ENCODE measurements at regions not wholly inside any gene's neighbourhood (a gene's known extent, or its start where the extent isn't known, plus 50 kb on each side); places are given as distances from the start of the nearest gene placed in this dataset.
"Not testable (repeated sequence)": the region's sequence is repeated elsewhere in the genome, so short reads cannot be mapped to it uniquely, and the experiment has no call there.

- DNase-seq: peak; percentile 43
Observed at GRCh38 chr14:83975841-83976770, 1553.8 kb upstream of the FLRT2 start.

- no peak for DNase-seq
Observed at GRCh38 chr14:83977583-83977982, 1552.4 kb upstream of the FLRT2 start.

- not testable (repeated sequence) for DNase-seq
Observed at GRCh38 chr14:83981676-83982258, 1548.2 kb upstream of the FLRT2 start.

GRCh38 chr14:83988275-83988674 lies 1541.7 kb upstream of the FLRT2 start:
- no peak for DNase-seq

- DNase-seq: no peak
Observed at GRCh38 chr14:83991666-83992065, 1538.3 kb upstream of the FLRT2 start.

GRCh38 chr14:83992857-83993256 lies 1537.1 kb upstream of the FLRT2 start:
- DNase-seq: no peak

GRCh38 chr14:83993545-83993944 lies 1536.4 kb upstream of the FLRT2 start:
- no peak for DNase-seq

GRCh38 chr14:83994020-83994419 lies 1535.9 kb upstream of the FLRT2 start:
- DNase-seq: no peak

GRCh38 chr14:84001023-84001422 lies 1528.9 kb upstream of the FLRT2 start:
- DNase-seq: no peak

- no peak for DNase-seq
Observed at GRCh38 chr14:84003346-84003745, 1526.6 kb upstream of the FLRT2 start.

GRCh38 chr14:84006643-84007155 lies 1523.2 kb upstream of the FLRT2 start:
- DNase-seq: no peak

- no peak for DNase-seq
Observed at GRCh38 chr14:84013424-84013823, 1516.5 kb upstream of the FLRT2 start.

- no peak for DNase-seq
Observed at GRCh38 chr14:84017495-84017894, 1512.4 kb upstream of the FLRT2 start.

GRCh38 chr14:84021433-84021832 lies 1508.5 kb upstream of the FLRT2 start:
- no peak for DNase-seq

GRCh38 chr14:84024231-84024820 lies 1505.6 kb upstream of the FLRT2 start:
- no peak for DNase-seq

- no peak for DNase-seq
Observed at GRCh38 chr14:84025106-84026012, 1504.6 kb upstream of the FLRT2 start.

GRCh38 chr14:84027351-84027750 lies 1502.6 kb upstream of the FLRT2 start:
- no peak for DNase-seq

- no peak for DNase-seq
Observed at GRCh38 chr14:84028080-84028604, 1501.8 kb upstream of the FLRT2 start.

- no peak for DNase-seq
Observed at GRCh38 chr14:84029246-84029645, 1500.7 kb upstream of the FLRT2 start.

GRCh38 chr14:84029720-84030119 lies 1500.2 kb upstream of the FLRT2 start:
- DNase-seq: no peak

- no peak for DNase-seq
Observed at GRCh38 chr14:84036840-84037239, 1493.1 kb upstream of the FLRT2 start.

- no peak for DNase-seq
Observed at GRCh38 chr14:84037593-84037992, 1492.4 kb upstream of the FLRT2 start.

Measured in right forelimb (tissue), 1 donor.